Uterus (tissue), 3 donors: ENCODE measurements at regions not wholly inside any gene's neighbourhood (a gene's known extent, or its start where the extent isn't known, plus 50 kb on each side); places are given as distances from the start of the nearest gene placed in this dataset.

Source experiments
- DNase-seq, 2 donors: peaks; one replicate each; pipeline ENCODE4 v3.0.0-alpha.2; 2019 to 2020
- H3K27ac ChIP-seq, 2 donors: fragments of 200-600 bp; sonication (generic); 1 replicate in 1 of 2; 2 replicates in 1 of 2; pipeline ENCODE4 v1.5.1; 2016 to 2018
- H3K27me3 ChIP-seq, 2 donors: fragments of 200-600 bp; sonication (generic); one replicate each; pipeline ENCODE4 v1.5.1; 2018 to 2019; ENCODE audit warnings: control low read depth in 1 of 2
- H3K36me3 ChIP-seq, 2 donors: fragments of 200-600 bp; sonication (generic); one replicate each; pipeline ENCODE4 v1.5.1; 2019; ENCODE audit warnings: control low read depth in 1 of 2
- H3K4me1 ChIP-seq, 2 donors: fragments of 200-600 bp; sonication (generic); one replicate each; pipeline ENCODE4 v1.5.1; 2018 to 2019; ENCODE audit warnings: control low read depth in 1 of 2
- H3K4me3 ChIP-seq, 2 donors: fragments of 200-600 bp; sonication (generic); 1 replicate in 1 of 2; 2 replicates in 1 of 2; pipeline ENCODE4 v1.5.1; 2018 to 2019; ENCODE audit warnings: mild to moderate bottlenecking in 1 of 2
- H3K9me3 ChIP-seq, 2 donors: fragments of 200-600 bp; sonication (generic); one replicate each; pipeline ENCODE4 v1.5.1; 2019; ENCODE audit warnings: control low read depth in 1 of 2
- CTCF ChIP-seq, 4 experiments: fragments of 200-600 bp in 2 of 4; fragments of 450-650 bp in 2 of 4; sonication (generic) in 2 of 4; IDR thresholded peaks; one replicate each; pipeline ENCODE4 v1.5.1; 2016 to 2019; ENCODE audit warnings: antibody characterized with exemption in 4 of 4, mild to moderate bottlenecking in 2 of 4, moderate library complexity in 1 of 4
- POLR2A ChIP-seq, 2 donors: fragments of 450-650 bp; IDR thresholded peaks; one replicate each; pipeline ENCODE4 v1.6.1; 2016; ENCODE audit warnings: antibody characterized with exemption in 2 of 2, mild to moderate bottlenecking in 1 of 2, moderate library complexity in 1 of 2
- intact Hi-C: fragments of 100-400 bp; cut with DNase I; formaldehyde crosslinking; loops from one replicate; pipeline ENCODE4 v1.15.1; 2023; ENCODE audit warnings: low total_unique reads
- donor health status: DM: yes; HTN: yes; CAD: no.

GRCh38 chr3:59528251-59528650 lies 478.4 kb upstream of the CFAP20DC start:
- intact Hi-C loops: no loop called here
- DNase-seq: no peak
- H3K9me3 ChIP-seq: no peaks in the 10 kb centered on the region

GRCh38 chr3:59527493-59527892 lies 477.7 kb upstream of the CFAP20DC start:
- no peaks in the 10 kb centered on the region for H3K9me3 ChIP-seq
- no peak for DNase-seq
- no peak for TF ChIP-seq POLR2A (IDR thresholded peaks at IDR 0.05)
- TF ChIP-seq CTCF (IDR thresholded peaks at IDR 0.05): no peak
- H3K4me3 ChIP-seq: no peak overlapping the region
- H3K27me3 ChIP-seq: no peaks in the 10 kb centered on the region
- intact Hi-C loops: no loop called here
- no peaks in the 10 kb centered on the region for H3K36me3 ChIP-seq
- no peak overlapping the region for H3K27ac ChIP-seq
- no peaks in the 10 kb centered on the region for H3K4me1 ChIP-seq

More at GRCh38 chr3:59528251-59528650, 478.4 kb upstream of the CFAP20DC start:
- Histone ChIP-seq H3K4me1 (no peaks in the 10 kb centered on the region), H3K4me3 (no peak overlapping the region), H3K27me3 (no peaks in the 10 kb centered on the region), H3K27ac (no peak overlapping the region), H3K36me3 (no peaks in the 10 kb centered on the region)
- TF ChIP-seq CTCF (IDR thresholded peaks at IDR 0.05) (no peak), POLR2A (IDR thresholded peaks at IDR 0.05) (no peak)

GRCh38 chr3:59526999-59527398 lies 477.2 kb upstream of the CFAP20DC start:
- no peak for DNase-seq
- Histone ChIP-seq H3K27me3 (no peaks in the 10 kb centered on the region), H3K4me3 (no peak overlapping the region), H3K9me3 (no peaks in the 10 kb centered on the region), H3K36me3 (no peaks in the 10 kb centered on the region), H3K27ac (no peak overlapping the region), H3K4me1 (no peaks in the 10 kb centered on the region)
- no peak for TF ChIP-seq POLR2A (IDR thresholded peaks at IDR 0.05)
- no peak for TF ChIP-seq CTCF (IDR thresholded peaks at IDR 0.05)
- intact Hi-C loops: no loop called here

GRCh38 chr3:59522550-59522949 lies 472.7 kb upstream of the CFAP20DC start:
- Histone ChIP-seq H3K4me3 (no peak overlapping the region), H3K27me3 (no peaks in the 10 kb centered on the region), H3K9me3 (no peaks in the 10 kb centered on the region), H3K36me3 (no peaks in the 10 kb centered on the region), H3K27ac (no peak overlapping the region), H3K4me1 (no peaks in the 10 kb centered on the region)
- intact Hi-C loops: no loop called here
- DNase-seq: no peak
- TF ChIP-seq CTCF (IDR thresholded peaks at IDR 0.05) (no peak), POLR2A (IDR thresholded peaks at IDR 0.05) (no peak)

GRCh38 chr3:59519094-59519493 lies 469.3 kb upstream of the CFAP20DC start:
- Histone ChIP-seq H3K36me3 (no peaks in the 10 kb centered on the region), H3K4me3 (no peak overlapping the region), H3K9me3 (no peaks in the 10 kb centered on the region), H3K27ac (no peak overlapping the region), H3K4me1 (no peaks in the 10 kb centered on the region), H3K27me3 (no peaks in the 10 kb centered on the region)
- intact Hi-C loops: no loop called here
- no peak for DNase-seq
- TF ChIP-seq CTCF (IDR thresholded peaks at IDR 0.05): no peak
- no peak for TF ChIP-seq POLR2A (IDR thresholded peaks at IDR 0.05)
